ENCODE measurements at regions not wholly inside any gene's neighbourhood (a gene's known extent, or its start where the extent isn't known, plus 50 kb on each side); places are given as distances from the start of the nearest gene placed in this dataset.

DNA sequence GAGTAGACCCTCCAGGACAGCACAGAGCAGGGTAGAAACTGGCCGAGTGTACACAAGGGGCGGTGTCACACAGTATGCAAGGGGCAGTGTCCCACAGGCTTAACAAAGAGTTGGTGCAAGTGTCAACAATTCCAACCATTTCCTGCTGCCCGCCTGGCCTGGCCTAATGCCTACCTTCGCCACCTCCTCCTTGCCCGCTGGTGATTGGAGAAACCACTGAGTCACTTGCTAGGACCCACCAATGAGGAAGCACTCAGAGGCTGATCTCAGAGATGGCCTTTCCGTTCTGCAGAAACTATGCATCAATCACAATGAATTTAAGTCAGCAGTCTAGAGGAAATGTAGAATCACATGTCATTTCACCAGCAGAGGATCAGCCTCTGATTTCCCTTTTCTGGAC, 263.3 kb upstream of the PKDCC start:
- Histone ChIP-seq H3K36me3 (ENCODE audit: insufficient read depth) (no peaks in the 10 kb centered on the region), H3K79me2 (ENCODE audit: insufficient read depth, low read depth) (no peaks in the 10 kb centered on the region), H3K9ac (no peak overlapping the region), H4K20me1 (ENCODE audit: insufficient read depth) (no peaks in the 10 kb centered on the region), H3K4me1 (ENCODE audit: low read depth, poor library complexity, severe bottlenecking) (no peaks in the 10 kb centered on the region), H3K27ac (no peak overlapping the region), H2AFZ (ENCODE audit: low read depth) (no peak overlapping the region), H3K27me3 (ENCODE audit: insufficient read depth, low read depth) (no peaks in the 10 kb centered on the region), H3K4me3 (IDR thresholded peaks at IDR 0.05; ENCODE audit: insufficient read depth, low read depth, low read length) (no peak overlapping the region), H3K4me2 (no peak overlapping the region)
- TF ChIP-seq, protein P1, sequence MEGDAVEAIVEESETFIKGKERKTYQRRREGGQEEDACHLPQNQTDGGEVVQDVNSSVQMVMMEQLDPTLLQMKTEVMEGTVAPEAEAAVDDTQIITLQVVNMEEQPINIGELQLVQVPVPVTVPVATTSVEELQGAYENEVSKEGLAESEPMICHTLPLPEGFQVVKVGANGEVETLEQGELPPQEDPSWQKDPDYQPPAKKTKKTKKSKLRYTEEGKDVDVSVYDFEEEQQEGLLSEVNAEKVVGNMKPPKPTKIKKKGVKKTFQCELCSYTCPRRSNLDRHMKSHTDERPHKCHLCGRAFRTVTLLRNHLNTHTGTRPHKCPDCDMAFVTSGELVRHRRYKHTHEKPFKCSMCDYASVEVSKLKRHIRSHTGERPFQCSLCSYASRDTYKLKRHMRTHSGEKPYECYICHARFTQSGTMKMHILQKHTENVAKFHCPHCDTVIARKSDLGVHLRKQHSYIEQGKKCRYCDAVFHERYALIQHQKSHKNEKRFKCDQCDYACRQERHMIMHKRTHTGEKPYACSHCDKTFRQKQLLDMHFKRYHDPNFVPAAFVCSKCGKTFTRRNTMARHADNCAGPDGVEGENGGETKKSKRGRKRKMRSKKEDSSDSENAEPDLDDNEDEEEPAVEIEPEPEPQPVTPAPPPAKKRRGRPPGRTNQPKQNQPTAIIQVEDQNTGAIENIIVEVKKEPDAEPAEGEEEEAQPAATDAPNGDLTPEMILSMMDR (conservative IDR thresholded peaks at IDR 0.05; ENCODE audit: low read depth, low read length) = no peak

DNA sequence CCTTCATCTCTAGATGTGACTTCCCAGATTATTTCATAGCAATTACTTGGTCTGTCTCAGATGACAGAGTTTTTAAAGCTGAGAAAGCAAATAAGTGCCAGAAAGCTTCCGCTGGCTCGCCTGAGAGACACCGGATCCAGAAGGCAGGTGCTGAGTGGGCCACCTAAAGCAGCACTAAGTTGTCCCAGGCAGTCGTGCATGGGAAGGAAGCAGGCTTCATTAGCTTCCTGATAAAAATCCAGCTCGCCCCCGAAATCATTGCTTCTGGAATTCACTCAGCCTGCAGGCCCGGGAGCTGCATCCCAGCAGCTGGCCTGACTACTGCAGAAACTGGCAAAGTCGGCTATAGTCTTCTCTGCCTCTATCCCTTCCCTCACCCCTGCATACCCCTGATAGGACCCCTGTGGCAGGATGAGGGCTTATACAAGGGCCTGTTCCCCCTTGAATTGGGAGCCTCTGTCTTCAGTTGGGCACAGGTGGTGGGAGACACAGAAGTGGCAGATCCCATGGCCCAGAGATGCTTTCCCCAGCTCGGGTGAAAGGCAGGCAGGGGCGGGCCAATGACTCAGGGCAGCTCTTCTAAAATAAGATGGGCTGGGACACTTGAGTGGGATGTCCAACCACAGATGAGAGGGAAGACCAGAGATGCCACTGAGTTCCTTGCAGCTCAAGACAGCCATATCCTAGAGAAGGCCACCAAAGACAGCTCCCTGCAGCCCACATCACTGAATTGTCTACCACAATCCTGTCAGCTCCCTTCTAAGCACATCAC, 262.4 kb upstream of the PKDCC start:
- no peak overlapping the region for H3K4me3 ChIP-seq (IDR thresholded peaks at IDR 0.05; ENCODE audit: insufficient read depth, low read depth, low read length)
- H3K9ac ChIP-seq = no peak overlapping the region
- H3K4me1 ChIP-seq (ENCODE audit: low read depth, poor library complexity, severe bottlenecking) = no peaks in the 10 kb centered on the region
- TF ChIP-seq, protein P1 (conservative IDR thresholded peaks at IDR 0.05; ENCODE audit: low read depth, low read length) = no peak
- H3K27ac ChIP-seq = no peak overlapping the region
- H4K20me1 ChIP-seq (ENCODE audit: insufficient read depth) = no peaks in the 10 kb centered on the region
- H3K4me2 ChIP-seq = no peak overlapping the region
- no peaks in the 10 kb centered on the region for H3K36me3 ChIP-seq (ENCODE audit: insufficient read depth)
- no peaks in the 10 kb centered on the region for H3K79me2 ChIP-seq (ENCODE audit: insufficient read depth, low read depth)
- no peaks in the 10 kb centered on the region for H3K27me3 ChIP-seq (ENCODE audit: insufficient read depth, low read depth)
- no peak overlapping the region for H2AFZ ChIP-seq (ENCODE audit: low read depth)

DNA sequence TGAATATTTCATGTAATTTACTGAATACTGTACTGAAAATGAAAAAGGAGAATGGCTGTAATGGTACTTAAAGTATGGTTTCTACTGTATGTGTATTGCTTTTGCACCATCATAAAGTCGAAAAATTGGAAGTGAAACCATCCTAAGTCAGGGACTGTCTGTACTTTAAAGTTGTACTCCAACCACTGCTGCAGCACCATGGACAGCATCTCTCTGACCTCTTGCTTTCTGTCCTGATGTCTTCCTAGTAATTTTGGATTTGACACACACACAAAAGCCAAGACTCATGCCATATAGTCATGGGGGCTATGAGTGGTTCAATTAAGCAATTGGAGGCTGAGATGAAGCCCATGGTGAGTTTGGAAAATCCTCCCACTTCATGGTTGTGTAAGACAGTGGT, 256.3 kb upstream of the PKDCC start:
- H3K4me2 ChIP-seq = no peak overlapping the region
- no peaks in the 10 kb centered on the region for H3K27me3 ChIP-seq (ENCODE audit: insufficient read depth, low read depth)
- H4K20me1 ChIP-seq (ENCODE audit: insufficient read depth) = no peaks in the 10 kb centered on the region
- H3K79me2 ChIP-seq (ENCODE audit: insufficient read depth, low read depth) = no peaks in the 10 kb centered on the region
- TF ChIP-seq, protein P1 (conservative IDR thresholded peaks at IDR 0.05; ENCODE audit: low read depth, low read length) = no peak
- no peak overlapping the region for H3K4me3 ChIP-seq (IDR thresholded peaks at IDR 0.05; ENCODE audit: insufficient read depth, low read depth, low read length)
- H3K36me3 ChIP-seq (ENCODE audit: insufficient read depth) = no peaks in the 10 kb centered on the region
- no peaks in the 10 kb centered on the region for H3K4me1 ChIP-seq (ENCODE audit: low read depth, poor library complexity, severe bottlenecking)
- H3K9ac ChIP-seq = no peak overlapping the region
- no peak overlapping the region for H2AFZ ChIP-seq (ENCODE audit: low read depth)
- no peak overlapping the region for H3K27ac ChIP-seq

DNA sequence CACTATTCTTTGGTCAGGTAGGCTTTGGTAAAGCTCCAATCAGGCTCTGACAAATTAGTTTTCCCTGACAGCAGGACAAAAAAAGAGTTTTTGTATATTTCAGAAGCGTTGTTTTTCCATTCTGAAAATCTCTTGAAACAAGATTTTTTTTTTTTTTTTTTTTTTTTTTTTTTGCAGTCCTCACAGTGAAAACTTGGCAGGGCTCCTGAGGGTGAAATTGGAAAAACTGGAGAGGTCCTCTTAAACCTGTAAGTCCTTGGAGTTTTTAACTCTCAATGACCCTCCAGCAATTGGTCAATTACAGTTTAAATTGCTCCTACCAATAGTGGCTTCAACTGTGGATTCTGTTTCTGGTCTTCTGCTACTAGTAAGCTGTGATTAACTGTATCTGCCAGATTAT, 244.5 kb upstream of the PKDCC start:
- Histone ChIP-seq H3K36me3 (ENCODE audit: insufficient read depth) (no peaks in the 10 kb centered on the region), H4K20me1 (ENCODE audit: insufficient read depth) (no peaks in the 10 kb centered on the region)

More for the DNA sequence above, 244.5 kb upstream of the PKDCC start:
- no peaks in the 10 kb centered on the region for H3K27me3 ChIP-seq (ENCODE audit: insufficient read depth, low read depth)
- no peak overlapping the region for H3K9ac ChIP-seq
- H3K4me3 ChIP-seq (IDR thresholded peaks at IDR 0.05; ENCODE audit: insufficient read depth, low read depth, low read length) = no peak overlapping the region
- H3K4me1 ChIP-seq (ENCODE audit: low read depth, poor library complexity, severe bottlenecking) = no peaks in the 10 kb centered on the region
- H3K27ac ChIP-seq = no peak overlapping the region
- no peaks in the 10 kb centered on the region for H3K79me2 ChIP-seq (ENCODE audit: insufficient read depth, low read depth)
- TF ChIP-seq, protein P1 (conservative IDR thresholded peaks at IDR 0.05; ENCODE audit: low read depth, low read length) = no peak
- no peak overlapping the region for H2AFZ ChIP-seq (ENCODE audit: low read depth)
- no peak overlapping the region for H3K4me2 ChIP-seq
